SK-N-SH treated with all-trans-retinoic acid at 6 μM for 48 hours (cell line): ENCODE measurements at regions not wholly inside any gene's neighbourhood (a gene's known extent, or its start where the extent isn't known, plus 50 kb on each side); places are given as distances from the start of the nearest gene placed in this dataset.

Experiments used
- ATAC-seq: fragments of 200-7000 bp; cut with Tn5 transposase; 3 replicates; pipeline ENCODE4 v1.9.1; 2020; ENCODE audit warnings: mild to moderate bottlenecking, moderate library complexity
- ARNTL ChIP-seq: fragments of 450-650 bp; formaldehyde crosslinking; IDR thresholded peaks from 2 replicates; pipeline ENCODE4 v1.5.0; 2020; ENCODE audit warnings: low read depth, mild to moderate bottlenecking, moderate library complexity, borderline replicate concordance
- BACH2 ChIP-seq: fragments of 250-450 bp; sonication (Bioruptor Pico); IDR thresholded peaks from 2 replicates; pipeline ENCODE4 v1.9.0; 2021; ENCODE audit warnings: mild to moderate bottlenecking, borderline replicate concordance
- CSDC2 ChIP-seq: fragments of 250-450 bp; sonication (Bioruptor Pico); IDR thresholded peaks from 2 replicates; pipeline ENCODE4 v1.5.0; 2020; ENCODE audit warnings: mild to moderate bottlenecking, moderate library complexity
- CSRNP3 ChIP-seq: fragments of 250-450 bp; sonication (Bioruptor Pico); IDR thresholded peaks from 2 replicates; pipeline ENCODE4 v1.5.1; 2021; ENCODE audit warnings: mild to moderate bottlenecking, moderate library complexity
- ESRRG ChIP-seq: fragments of 250-450 bp; sonication (Bioruptor Pico); IDR thresholded peaks from 2 replicates; pipeline ENCODE4 v1.6.1; 2021; ENCODE audit warnings: mild to moderate bottlenecking
- GLIS3 ChIP-seq: fragments of 250-450 bp; sonication (Bioruptor Pico); IDR thresholded peaks from 2 replicates; pipeline ENCODE4 v1.5.0; 2020; ENCODE audit warnings: mild to moderate bottlenecking, moderate library complexity
- ISL1 ChIP-seq: fragments of 250-450 bp; sonication (Bioruptor Pico); IDR thresholded peaks from 2 replicates; pipeline ENCODE4 v2.1.2; 2022; ENCODE audit warnings: mild to moderate bottlenecking, moderate library complexity
- OSR1 ChIP-seq: fragments of 250-450 bp; sonication (Bioruptor Pico); IDR thresholded peaks from 2 replicates; pipeline ENCODE4 v1.8.0; 2022; ENCODE audit warnings: moderate library complexity, mild to moderate bottlenecking, inconsistent platforms
- PPARA ChIP-seq: fragments of 250-450 bp; sonication (Bioruptor Pico); IDR thresholded peaks from 2 replicates; pipeline ENCODE4 v1.5.0; 2020; ENCODE audit warnings: mild to moderate bottlenecking, borderline replicate concordance
- RARB ChIP-seq: fragments of 250-450 bp; sonication (Bioruptor Pico); IDR thresholded peaks from 2 replicates; pipeline ENCODE4 v1.8.0; 2021; ENCODE audit warnings: mild to moderate bottlenecking, moderate library complexity
- SNAI2 ChIP-seq: fragments of 250-450 bp; sonication (Bioruptor Pico); IDR thresholded peaks from 2 replicates; pipeline ENCODE4 v1.5.0; 2020; ENCODE audit warnings: mild to moderate bottlenecking, moderate library complexity
- TCF4 ChIP-seq: fragments of 250-450 bp; sonication (Bioruptor Pico); IDR thresholded peaks from 2 replicates; pipeline ENCODE4 v1.8.0; 2021; ENCODE audit warnings: mild to moderate bottlenecking, moderate library complexity, borderline replicate concordance
- TOX ChIP-seq: fragments of 250-450 bp; sonication (Bioruptor Pico); IDR thresholded peaks from 2 replicates; pipeline ENCODE4 v1.8.0; 2021; ENCODE audit warnings: mild to moderate bottlenecking, moderate library complexity, borderline replicate concordance
- ZFP3 ChIP-seq: fragments of 250-450 bp; sonication (Bioruptor Pico); IDR thresholded peaks from 2 replicates; pipeline ENCODE4 v1.5.0; 2020; ENCODE audit warnings: mild to moderate bottlenecking, moderate library complexity
- ZFP30 ChIP-seq: fragments of 450-650 bp; formaldehyde crosslinking; IDR thresholded peaks from 2 replicates; pipeline ENCODE4 v1.5.0; 2022; ENCODE audit warnings: mild to moderate bottlenecking, moderate library complexity
- ZNF565 ChIP-seq: fragments of 450-650 bp; formaldehyde crosslinking; conservative IDR thresholded peaks from 2 replicates; pipeline ENCODE4 v1.5.0; 2020; ENCODE audit warnings: low read depth, mild to moderate bottlenecking, moderate library complexity
- ZNF70 ChIP-seq: fragments of 450-650 bp; formaldehyde crosslinking; IDR thresholded peaks from 2 replicates; pipeline ENCODE4 v1.5.0; 2020; ENCODE audit warnings: mild to moderate bottlenecking, moderate library complexity
- ZNF8 ChIP-seq: fragments of 450-650 bp; formaldehyde crosslinking; IDR thresholded peaks from 2 replicates; pipeline ENCODE4 v1.5.0; 2020; ENCODE audit warnings: mild to moderate bottlenecking, moderate library complexity
- TF ChIP-seq, protein P1 (sequence below): fragments of 250-450 bp; sonication (Bioruptor Pico); IDR thresholded peaks from 2 replicates; pipeline ENCODE4 v1.8.0; 2021; ENCODE audit warnings: low read depth, mild to moderate bottlenecking, moderate library complexity, borderline replicate concordance
- TF ChIP-seq, protein P2 (sequence below): fragments of 250-450 bp; sonication (Bioruptor Pico); IDR thresholded peaks from 2 replicates; pipeline ENCODE4 v1.8.0; 2020; ENCODE audit warnings: mild to moderate bottlenecking, moderate library complexity, borderline replicate concordance
- TF ChIP-seq, protein P3 (sequence below): fragments of 250-450 bp; sonication (Bioruptor Pico); IDR thresholded peaks from 2 replicates; pipeline ENCODE4 v1.5.0; 2020; ENCODE audit warnings: mild to moderate bottlenecking, moderate library complexity

DNA sequence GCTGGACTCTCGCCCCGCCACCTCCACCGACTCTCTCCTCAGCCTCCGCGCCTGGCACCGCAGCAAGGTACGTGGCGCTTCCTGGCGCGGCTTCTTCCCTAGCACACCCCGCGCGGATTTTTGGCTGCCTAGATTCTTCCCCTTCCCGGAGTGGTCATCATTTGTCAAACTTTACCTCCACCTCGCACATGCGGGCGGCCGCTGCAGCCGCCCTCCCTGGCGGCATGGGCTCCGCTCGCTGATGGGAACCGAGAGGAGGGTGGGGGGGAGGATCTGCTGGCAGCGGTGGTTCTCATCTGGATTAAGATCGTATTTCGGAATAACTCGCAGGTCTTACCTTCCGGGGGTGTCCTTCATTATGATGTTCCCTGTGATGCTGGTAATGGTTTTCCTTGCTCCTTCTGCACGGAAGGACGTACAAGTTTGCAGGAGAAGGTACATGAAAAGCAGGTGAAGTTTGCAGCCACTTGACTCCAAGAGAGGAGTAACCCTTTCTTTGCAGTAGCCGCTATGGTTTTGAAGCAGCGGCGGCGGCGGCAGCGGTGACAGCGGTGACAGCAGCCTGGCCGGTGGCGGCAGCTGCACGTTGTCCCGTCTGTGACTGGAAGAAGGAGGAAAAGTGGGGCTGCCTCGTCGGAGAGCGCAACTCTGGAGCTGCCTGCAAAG is 2183.9 kb upstream of the TENM3 start (continued):
- TF ChIP-seq CSRNP3 (CRISPR knock-in tag), result no peak
- TF ChIP-seq RARB (CRISPR knock-in tag), result no peak
- TF ChIP-seq, all 23 proteins: peak for 0

DNA sequence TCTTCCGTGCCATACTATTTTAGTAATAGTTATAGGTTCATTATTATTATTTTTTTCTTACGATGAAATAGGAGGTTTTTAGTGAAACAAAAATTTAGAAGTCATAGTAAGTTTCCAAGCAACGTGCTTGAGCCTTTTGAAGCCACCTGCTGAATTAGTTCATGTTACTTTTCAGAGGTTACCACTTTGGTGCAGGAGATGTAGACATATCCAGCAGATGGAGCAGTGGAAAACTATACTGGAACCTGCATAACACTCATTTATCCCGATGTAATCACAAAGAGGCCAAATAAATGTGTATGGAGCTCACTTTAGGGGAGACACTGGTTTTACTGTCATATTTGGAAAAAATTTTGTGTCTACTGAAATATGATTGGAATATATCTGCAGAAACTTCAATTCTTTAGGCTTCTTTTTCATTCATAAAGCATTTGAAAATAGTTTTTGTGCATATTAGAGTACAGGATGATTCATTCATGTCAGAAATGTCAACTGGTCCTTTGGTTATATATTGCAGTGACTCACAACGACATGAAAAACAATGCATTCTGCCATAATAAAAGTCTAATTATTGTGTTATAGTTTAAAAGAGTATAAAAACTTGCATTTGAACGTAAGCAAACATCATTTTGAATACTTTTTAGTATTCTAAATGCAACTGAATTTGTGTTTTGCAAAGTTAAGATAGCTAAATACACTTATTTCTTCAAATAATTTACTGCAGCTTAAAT is 2182.9 kb upstream of the TENM3 start:
- 0 out of 3 replicates have a peak, but pooled peaks have one; percentile 37 for ATAC-seq

DNA sequence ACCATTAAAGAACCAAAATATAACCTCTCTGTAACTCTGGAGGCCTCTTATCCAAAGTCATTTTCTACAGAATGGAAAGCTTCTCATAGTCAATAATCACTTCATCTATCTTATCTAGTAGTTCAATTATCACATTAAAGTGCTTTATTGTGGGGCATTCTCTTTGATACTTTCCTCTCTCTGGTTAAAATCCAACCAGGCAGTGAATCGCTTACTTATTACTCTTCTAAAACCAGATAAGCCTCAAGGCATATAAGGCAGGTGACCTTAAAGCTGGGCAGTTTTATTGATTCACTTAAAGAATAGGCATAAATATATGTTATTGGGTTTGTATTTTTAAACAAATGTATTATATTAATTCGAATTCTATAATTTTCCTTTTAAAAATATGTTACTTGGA is 2162.1 kb upstream of the TENM3 start:
- no peak for ATAC-seq
- TF ChIP-seq ISL1 (no peak), ZNF565 (CRISPR knock-in tag) (no peak)
- TF ChIP-seq, protein P1, sequence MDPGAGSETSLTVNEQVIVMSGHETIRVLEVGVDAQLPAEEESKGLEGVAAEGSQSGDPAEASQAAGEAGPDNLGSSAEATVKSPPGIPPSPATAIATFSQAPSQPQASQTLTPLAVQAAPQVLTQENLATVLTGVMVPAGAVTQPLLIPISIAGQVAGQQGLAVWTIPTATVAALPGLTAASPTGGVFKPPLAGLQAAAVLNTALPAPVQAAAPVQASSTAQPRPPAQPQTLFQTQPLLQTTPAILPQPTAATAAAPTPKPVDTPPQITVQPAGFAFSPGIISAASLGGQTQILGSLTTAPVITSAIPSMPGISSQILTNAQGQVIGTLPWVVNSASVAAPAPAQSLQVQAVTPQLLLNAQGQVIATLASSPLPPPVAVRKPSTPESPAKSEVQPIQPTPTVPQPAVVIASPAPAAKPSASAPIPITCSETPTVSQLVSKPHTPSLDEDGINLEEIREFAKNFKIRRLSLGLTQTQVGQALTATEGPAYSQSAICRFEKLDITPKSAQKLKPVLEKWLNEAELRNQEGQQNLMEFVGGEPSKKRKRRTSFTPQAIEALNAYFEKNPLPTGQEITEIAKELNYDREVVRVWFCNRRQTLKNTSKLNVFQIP (CRISPR knock-in tag), result no peak

More for the DNA sequence above, 2182.9 kb upstream of the TENM3 start:
- TF ChIP-seq CSDC2 (CRISPR knock-in tag), result no peak
- no peak for TF ChIP-seq ZNF565 (CRISPR knock-in tag)
- TF ChIP-seq ZFP3 (CRISPR knock-in tag), result no peak
- no peak for TF ChIP-seq TOX (CRISPR knock-in tag)
- TF ChIP-seq, protein P2, sequence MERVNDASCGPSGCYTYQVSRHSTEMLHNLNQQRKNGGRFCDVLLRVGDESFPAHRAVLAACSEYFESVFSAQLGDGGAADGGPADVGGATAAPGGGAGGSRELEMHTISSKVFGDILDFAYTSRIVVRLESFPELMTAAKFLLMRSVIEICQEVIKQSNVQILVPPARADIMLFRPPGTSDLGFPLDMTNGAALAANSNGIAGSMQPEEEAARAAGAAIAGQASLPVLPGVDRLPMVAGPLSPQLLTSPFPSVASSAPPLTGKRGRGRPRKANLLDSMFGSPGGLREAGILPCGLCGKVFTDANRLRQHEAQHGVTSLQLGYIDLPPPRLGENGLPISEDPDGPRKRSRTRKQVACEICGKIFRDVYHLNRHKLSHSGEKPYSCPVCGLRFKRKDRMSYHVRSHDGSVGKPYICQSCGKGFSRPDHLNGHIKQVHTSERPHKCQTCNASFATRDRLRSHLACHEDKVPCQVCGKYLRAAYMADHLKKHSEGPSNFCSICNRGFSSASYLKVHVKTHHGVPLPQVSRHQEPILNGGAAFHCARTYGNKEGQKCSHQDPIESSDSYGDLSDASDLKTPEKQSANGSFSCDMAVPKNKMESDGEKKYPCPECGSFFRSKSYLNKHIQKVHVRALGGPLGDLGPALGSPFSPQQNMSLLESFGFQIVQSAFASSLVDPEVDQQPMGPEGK (CRISPR knock-in tag), result no peak
- TF ChIP-seq BACH2 (CRISPR knock-in tag), result no peak
- TF ChIP-seq TCF4 (CRISPR knock-in tag), result no peak
- no peak for TF ChIP-seq GLIS3
- TF ChIP-seq ZNF8 (CRISPR knock-in tag), result no peak
- TF ChIP-seq ZFP30 (CRISPR knock-in tag), result no peak
- TF ChIP-seq, protein P1 (CRISPR knock-in tag), result no peak
- TF ChIP-seq ARNTL (CRISPR knock-in tag), result no peak
- TF ChIP-seq PPARA, result no peak
- no peak for TF ChIP-seq CSRNP3 (CRISPR knock-in tag)
- TF ChIP-seq ESRRG, result no peak
- no peak for TF ChIP-seq OSR1 (CRISPR knock-in tag)

DNA sequence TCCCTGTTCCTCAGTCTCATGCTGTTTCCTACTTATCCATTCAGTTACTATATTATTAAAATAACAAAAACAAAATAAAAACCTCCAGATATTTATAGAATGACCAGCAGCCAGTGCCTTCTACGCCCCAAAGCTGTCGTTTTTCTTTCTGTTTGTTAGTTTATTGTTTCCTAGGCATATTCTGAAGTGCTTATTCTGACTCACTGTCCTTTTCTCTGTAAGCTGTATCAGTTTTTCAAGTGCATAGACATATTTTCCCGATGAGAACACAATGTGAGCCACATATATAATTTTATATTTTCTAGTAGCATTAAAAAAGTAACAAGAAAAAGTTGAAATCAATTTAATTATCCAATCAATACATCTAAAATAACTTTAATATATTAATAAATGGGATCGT is 2158.6 kb upstream of the TENM3 start:
- ATAC-seq, result no peak
- TF ChIP-seq ESRRG (no peak), ARNTL (CRISPR knock-in tag) (no peak), ZNF70 (CRISPR knock-in tag) (no peak), BACH2 (CRISPR knock-in tag) (no peak), SNAI2 (CRISPR knock-in tag) (no peak), ZFP30 (CRISPR knock-in tag) (no peak), OSR1 (CRISPR knock-in tag) (no peak)
- TF ChIP-seq, protein P1 (CRISPR knock-in tag), result no peak
- TF ChIP-seq, protein P3, sequence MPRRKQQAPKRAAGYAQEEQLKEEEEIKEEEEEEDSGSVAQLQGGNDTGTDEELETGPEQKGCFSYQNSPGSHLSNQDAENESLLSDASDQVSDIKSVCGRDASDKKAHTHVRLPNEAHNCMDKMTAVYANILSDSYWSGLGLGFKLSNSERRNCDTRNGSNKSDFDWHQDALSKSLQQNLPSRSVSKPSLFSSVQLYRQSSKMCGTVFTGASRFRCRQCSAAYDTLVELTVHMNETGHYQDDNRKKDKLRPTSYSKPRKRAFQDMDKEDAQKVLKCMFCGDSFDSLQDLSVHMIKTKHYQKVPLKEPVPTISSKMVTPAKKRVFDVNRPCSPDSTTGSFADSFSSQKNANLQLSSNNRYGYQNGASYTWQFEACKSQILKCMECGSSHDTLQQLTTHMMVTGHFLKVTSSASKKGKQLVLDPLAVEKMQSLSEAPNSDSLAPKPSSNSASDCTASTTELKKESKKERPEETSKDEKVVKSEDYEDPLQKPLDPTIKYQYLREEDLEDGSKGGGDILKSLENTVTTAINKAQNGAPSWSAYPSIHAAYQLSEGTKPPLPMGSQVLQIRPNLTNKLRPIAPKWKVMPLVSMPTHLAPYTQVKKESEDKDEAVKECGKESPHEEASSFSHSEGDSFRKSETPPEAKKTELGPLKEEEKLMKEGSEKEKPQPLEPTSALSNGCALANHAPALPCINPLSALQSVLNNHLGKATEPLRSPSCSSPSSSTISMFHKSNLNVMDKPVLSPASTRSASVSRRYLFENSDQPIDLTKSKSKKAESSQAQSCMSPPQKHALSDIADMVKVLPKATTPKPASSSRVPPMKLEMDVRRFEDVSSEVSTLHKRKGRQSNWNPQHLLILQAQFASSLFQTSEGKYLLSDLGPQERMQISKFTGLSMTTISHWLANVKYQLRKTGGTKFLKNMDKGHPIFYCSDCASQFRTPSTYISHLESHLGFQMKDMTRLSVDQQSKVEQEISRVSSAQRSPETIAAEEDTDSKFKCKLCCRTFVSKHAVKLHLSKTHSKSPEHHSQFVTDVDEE (CRISPR knock-in tag), result no peak
